ENCODE measurements at regions not wholly inside any gene's neighbourhood (a gene's known extent, or its start where the extent isn't known, plus 50 kb on each side); places are given as distances from the start of the nearest gene placed in this dataset.

DNA sequence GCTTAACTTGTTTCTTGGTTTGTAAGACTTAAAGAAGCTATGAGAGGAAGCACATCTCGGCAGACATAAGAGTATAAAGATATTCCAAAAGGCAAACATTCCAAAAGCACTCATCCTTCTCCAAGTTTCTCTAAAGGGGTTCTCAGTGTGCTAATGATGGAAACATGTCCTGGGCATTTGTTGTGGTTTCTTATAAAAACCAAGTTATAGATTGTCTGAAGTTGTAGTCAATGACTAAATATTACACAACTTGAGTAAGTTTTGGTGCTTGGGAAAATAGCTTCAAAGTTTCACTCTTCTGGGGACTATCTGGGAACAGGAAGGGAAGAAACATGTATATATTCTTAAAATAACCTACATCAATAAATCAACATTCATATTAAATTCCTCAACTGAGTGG, 128.3 kb upstream of the TBX18 start:
- Histone ChIP-seq H2AK9ac (replicated peaks; ENCODE audit: low read depth, low read length, poor library complexity) (no peak overlapping the region), H3K9me3 (ENCODE audit: control insufficient read depth, insufficient read depth, low read length) (no peaks in the 10 kb centered on the region), H4K8ac (ENCODE audit: low read depth in 2 of 2, low read length in 2 of 2) (no peak overlapping the region), H3K4me3 (ENCODE audit: insufficient read depth, low read depth, low read length) (no peak overlapping the region), H2BK15ac (ENCODE audit: low read depth, low read length) (no peak overlapping the region), H3K18ac (ENCODE audit: low read depth, low read length) (no peak overlapping the region), H2AFZ (replicated peaks; ENCODE audit: low read length, poor library complexity) (no peak overlapping the region), H3K4me1 (ENCODE audit: control insufficient read depth, insufficient read depth, low read length) (no peaks in the 10 kb centered on the region), H3K27ac (ENCODE audit: insufficient read depth, low read length) (no peak overlapping the region), H2BK5ac (ENCODE audit: low read depth, low read length, poor library complexity, severe bottlenecking) (no peak overlapping the region), H3K79me1 (ENCODE audit: low read depth in 1 of 2, low read length in 2 of 2) (no peaks in the 10 kb centered on the region), H3K36me3 (ENCODE audit: control insufficient read depth, insufficient read depth, low read length) (no peaks in the 10 kb centered on the region), H2BK20ac (ENCODE audit: low read depth, low read length) (no peak overlapping the region), H3K4ac (ENCODE audit: low read depth, low read length) (no peak overlapping the region), H4K20me1 (ENCODE audit: insufficient read depth, low read length) (no peaks in the 10 kb centered on the region), H3K56ac (ENCODE audit: extremely low read depth, insufficient read depth, low read length) (no peak overlapping the region), H4K91ac (ENCODE audit: insufficient read depth, low read depth, low read length) (no peak overlapping the region), H3K4me2 (ENCODE audit: low read depth, low read length) (no peak overlapping the region), H3K27me3 (ENCODE audit: control insufficient read depth, insufficient read depth, low read length) (no peaks in the 10 kb centered on the region), H3K9me1 (ENCODE audit: insufficient read depth, low read length) (no peaks in the 10 kb centered on the region), H3K14ac (replicated peaks; ENCODE audit: low read depth, low read length) (no peak overlapping the region), H3K9ac (ENCODE audit: low read depth, low read length) (no peak overlapping the region), H2BK120ac (ENCODE audit: low read depth, low read length) (no peak overlapping the region), H2AK5ac (ENCODE audit: low read depth, low read length) (no peak overlapping the region), H3K23ac (ENCODE audit: low read depth, low read length) (no peak overlapping the region), H4K5ac (ENCODE audit: low read depth, low read length) (no peak overlapping the region)
- ATAC-seq (ENCODE audit: low read depth) (no peak), DNase-seq (no peak)
- in situ Hi-C loops (cut with MboI; ENCODE audit: low sequenced_read_pairs) = no loop called here
- ChIA-PET CTCF (no interaction called here), POLR2A (ENCODE audit: unreplicated experiment) (no interaction called here)
- dilution Hi-C loops (cut with HindIII; ENCODE audit: low sequenced_read_pairs, unreplicated experiment) = no loop called here
- intact Hi-C loops (cut with micrococcal nuclease) = no loop called here
- BruUV-seq (replicated peaks) = no TSS peak
- no peak for TF ChIP-seq MXI1 (IDR thresholded peaks at IDR 0.05; ENCODE audit: borderline replicate concordance, low read depth, low read length)
- TF ChIP-seq MAZ (IDR thresholded peaks at IDR 0.05; ENCODE audit: borderline replicate concordance, low read depth, low read length) = no peak
- TF ChIP-seq, protein P1, sequence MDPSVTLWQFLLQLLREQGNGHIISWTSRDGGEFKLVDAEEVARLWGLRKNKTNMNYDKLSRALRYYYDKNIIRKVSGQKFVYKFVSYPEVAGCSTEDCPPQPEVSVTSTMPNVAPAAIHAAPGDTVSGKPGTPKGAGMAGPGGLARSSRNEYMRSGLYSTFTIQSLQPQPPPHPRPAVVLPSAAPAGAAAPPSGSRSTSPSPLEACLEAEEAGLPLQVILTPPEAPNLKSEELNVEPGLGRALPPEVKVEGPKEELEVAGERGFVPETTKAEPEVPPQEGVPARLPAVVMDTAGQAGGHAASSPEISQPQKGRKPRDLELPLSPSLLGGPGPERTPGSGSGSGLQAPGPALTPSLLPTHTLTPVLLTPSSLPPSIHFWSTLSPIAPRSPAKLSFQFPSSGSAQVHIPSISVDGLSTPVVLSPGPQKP (IDR thresholded peaks at IDR 0.05; ENCODE audit: borderline replicate concordance, low read depth, low read length) = no peak
- no peak for TF ChIP-seq SMC3 (IDR thresholded peaks at IDR 0.05; ENCODE audit: low read depth, low read length)
- no peak for TF ChIP-seq RFX5 (IDR thresholded peaks at IDR 0.05; ENCODE audit: low read depth, low read length)
- TF ChIP-seq CEBPB (IDR thresholded peaks at IDR 0.05; ENCODE audit: low read depth, low read length) = no peak
- no peak for TF ChIP-seq FOS (IDR thresholded peaks at IDR 0.05; ENCODE audit: low read depth, low read length)
- TF ChIP-seq BHLHE40 (IDR thresholded peaks at IDR 0.05; ENCODE audit: low read depth, low read length) = no peak
- TF ChIP-seq NFE2L2 (IDR thresholded peaks at IDR 0.05; ENCODE audit: low read depth, low read length) = no peak
- TF ChIP-seq RAD21 (IDR thresholded peaks at IDR 0.05; ENCODE audit: low read length) = no peak
- WGBS, 2 experiments (ENCODE audit: extremely low coverage in 2 of 2, insufficient read length in 1 of 2) = no CpG with 5 or more reads among the region's 1 CpG

Measured in IMR-90 (cell line).